ENCODE measurements at regions not wholly inside any gene's neighbourhood (a gene's known extent, or its start where the extent isn't known, plus 50 kb on each side); places are given as distances from the start of the nearest gene placed in this dataset.
A peak's percentile ranks its signal among the peaks of the same experiment; 100 is the strongest.
"Not testable (repeated sequence)": the region's sequence is repeated elsewhere in the genome, so short reads cannot be mapped to it uniquely, and the experiment has no call there.

GRCh38 chr1:240722788-240723187 is 110.8 kb upstream of the GREM2 start:
- DNase-seq (ENCODE audit: low read depth): no peak
- no peak for TF ChIP-seq CTCF (conservative IDR thresholded peaks at IDR 0.05; ENCODE audit: low read length)
- no peak overlapping the region for H3K4me3 ChIP-seq (ENCODE audit: low read length)

GRCh38 chr1:240720976-240721375 is 109.0 kb upstream of the GREM2 start:
- no peak for TF ChIP-seq CTCF (conservative IDR thresholded peaks at IDR 0.05; ENCODE audit: low read length)
- peak; percentile 78 for DNase-seq (ENCODE audit: low read depth)
- no peak overlapping the region; the same call in 1 of the 2 replicates for H3K4me3 ChIP-seq (ENCODE audit: low read length)

- no peak for TF ChIP-seq CTCF (conservative IDR thresholded peaks at IDR 0.05; ENCODE audit: low read length)
- peak; percentile 91 for DNase-seq (ENCODE audit: low read depth)
- H3K4me3 ChIP-seq (ENCODE audit: low read length): peak overlapping the region; percentile 30
Observed at GRCh38 chr1:240719953-240720700, 108.2 kb upstream of the GREM2 start.

GRCh38 chr1:240716538-240716937 is 104.6 kb upstream of the GREM2 start:
- not testable (repeated sequence) for H3K4me3 ChIP-seq (ENCODE audit: low read length); DNase-seq (ENCODE audit: low read depth)

GRCh38 chr1:240714568-240715292 is 102.8 kb upstream of the GREM2 start:
- H3K4me3 ChIP-seq (ENCODE audit: low read length): no peak overlapping the region
- no peak for DNase-seq (ENCODE audit: low read depth)
- no peak for TF ChIP-seq CTCF (conservative IDR thresholded peaks at IDR 0.05; ENCODE audit: low read length)

- no peak for TF ChIP-seq CTCF (conservative IDR thresholded peaks at IDR 0.05; ENCODE audit: low read length)
- no peak overlapping the region for H3K4me3 ChIP-seq (ENCODE audit: low read length)
- peak; percentile 87 for DNase-seq (ENCODE audit: low read depth)
Observed at GRCh38 chr1:240712014-240712731, 100.2 kb upstream of the GREM2 start.

- no peak overlapping the region for H3K4me3 ChIP-seq (ENCODE audit: low read length)
- DNase-seq (ENCODE audit: low read depth): no peak
- TF ChIP-seq CTCF (conservative IDR thresholded peaks at IDR 0.05; ENCODE audit: low read length): no peak
Observed at GRCh38 chr1:240711020-240711419, 99.1 kb upstream of the GREM2 start.

Data from AG10803 (cell line).